ENCODE measurements at regions not wholly inside any gene's neighbourhood (a gene's known extent, or its start where the extent isn't known, plus 50 kb on each side); places are given as distances from the start of the nearest gene placed in this dataset.

GRCh38 chr16:86074651-86075487 is 175.9 kb downstream of the IRF8 start:
- intact Hi-C loops (cut with DNase I) = loop anchor here (5.0 kb wide), 1 partner anchor 227 kb away; no protein-coding TSS in a partner anchor
- Histone ChIP-seq H3K4me1 (peaks cover 0 to 31% (median 16%) of the 10 kb centered on the region in 4 donors), H3K4me3 (no peak overlapping the region), H3K27me3 (no peaks in the 10 kb centered on the region), H3K27ac (peak overlapping the region in 1 of 4 donors; percentile 9), H3K36me3 (no peaks in the 10 kb centered on the region), H3K9me3 (no peaks in the 10 kb centered on the region)
- TF ChIP-seq POLR2A (IDR thresholded peaks at IDR 0.05) (no peak), POLR2AphosphoS5 (IDR thresholded peaks at IDR 0.05) (no peak), EP300 (IDR thresholded peaks at IDR 0.05) (no peak)
- TF ChIP-seq, protein P1, sequence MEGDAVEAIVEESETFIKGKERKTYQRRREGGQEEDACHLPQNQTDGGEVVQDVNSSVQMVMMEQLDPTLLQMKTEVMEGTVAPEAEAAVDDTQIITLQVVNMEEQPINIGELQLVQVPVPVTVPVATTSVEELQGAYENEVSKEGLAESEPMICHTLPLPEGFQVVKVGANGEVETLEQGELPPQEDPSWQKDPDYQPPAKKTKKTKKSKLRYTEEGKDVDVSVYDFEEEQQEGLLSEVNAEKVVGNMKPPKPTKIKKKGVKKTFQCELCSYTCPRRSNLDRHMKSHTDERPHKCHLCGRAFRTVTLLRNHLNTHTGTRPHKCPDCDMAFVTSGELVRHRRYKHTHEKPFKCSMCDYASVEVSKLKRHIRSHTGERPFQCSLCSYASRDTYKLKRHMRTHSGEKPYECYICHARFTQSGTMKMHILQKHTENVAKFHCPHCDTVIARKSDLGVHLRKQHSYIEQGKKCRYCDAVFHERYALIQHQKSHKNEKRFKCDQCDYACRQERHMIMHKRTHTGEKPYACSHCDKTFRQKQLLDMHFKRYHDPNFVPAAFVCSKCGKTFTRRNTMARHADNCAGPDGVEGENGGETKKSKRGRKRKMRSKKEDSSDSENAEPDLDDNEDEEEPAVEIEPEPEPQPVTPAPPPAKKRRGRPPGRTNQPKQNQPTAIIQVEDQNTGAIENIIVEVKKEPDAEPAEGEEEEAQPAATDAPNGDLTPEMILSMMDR (IDR thresholded peaks at IDR 0.05) = no peak
- WGBS, 2 donors = 57 to 62% methylated on average over 20 of the region's 20 CpGs
- DNase-seq = peak; percentile 60

DNA sequence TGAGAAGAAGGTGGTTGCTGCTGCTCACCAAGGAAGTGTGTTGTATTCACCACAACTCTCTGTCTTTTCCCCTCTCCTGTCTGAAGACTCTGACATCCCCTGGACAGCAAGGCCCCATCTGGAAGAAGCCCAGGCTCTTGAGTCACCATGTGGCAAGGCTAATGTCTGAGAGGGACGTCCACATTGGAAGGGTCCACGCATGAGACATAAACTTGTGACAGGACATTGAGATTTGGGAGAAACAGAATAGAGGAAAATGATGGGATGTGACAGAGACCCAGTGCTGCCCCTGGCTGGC is 176.5 kb downstream of the IRF8 start:
- H3K27ac ChIP-seq = no peak overlapping the region
- H3K27me3 ChIP-seq = no peaks in the 10 kb centered on the region
- no peaks in the 10 kb centered on the region for H3K9me3 ChIP-seq
- intact Hi-C loops (cut with DNase I) = loop anchor here (5.0 kb wide), 1 partner anchor 227 kb away; no protein-coding TSS in a partner anchor
- WGBS, 2 donors = 59 to 84% methylated on average over 2 of the region's 2 CpGs
- DNase-seq = peak; percentile 40
- no peak for TF ChIP-seq POLR2A (IDR thresholded peaks at IDR 0.05)
- TF ChIP-seq POLR2AphosphoS5 (IDR thresholded peaks at IDR 0.05) = no peak
- TF ChIP-seq, protein P1 (IDR thresholded peaks at IDR 0.05) = no peak
- H3K36me3 ChIP-seq = no peaks in the 10 kb centered on the region
- peaks cover 0 to 31% (median 16%) of the 10 kb centered on the region in 4 donors for H3K4me1 ChIP-seq
- no peak overlapping the region for H3K4me3 ChIP-seq

- intact Hi-C loops (cut with DNase I) = loop anchor here (5.0 kb wide), 1 partner anchor 226 kb away; no protein-coding TSS in a partner anchor
- H3K4me1 ChIP-seq = peaks cover 0 to 31% (median 16%) of the 10 kb centered on the region in 4 donors
- H3K9me3 ChIP-seq = no peaks in the 10 kb centered on the region
- H3K27me3 ChIP-seq = no peaks in the 10 kb centered on the region
- TF ChIP-seq POLR2AphosphoS5 (IDR thresholded peaks at IDR 0.05) = no peak
- TF ChIP-seq EP300 (IDR thresholded peaks at IDR 0.05) = no peak
- TF ChIP-seq, protein P1 (IDR thresholded peaks at IDR 0.05) = no peak
- no peak for TF ChIP-seq POLR2A (IDR thresholded peaks at IDR 0.05)
- no peak overlapping the region for H3K27ac ChIP-seq
- H3K4me3 ChIP-seq = no peak overlapping the region
- no peaks in the 10 kb centered on the region for H3K36me3 ChIP-seq
- DNase-seq = peak; percentile 64
- 81 to 89% methylated on average over 9 of the region's 9 CpGs for WGBS, 2 donors
These were observed 177.0 kb downstream of the IRF8 start for GRCh38 chr16:86075839-86076440.

- no peaks in the 10 kb centered on the region for H3K36me3 ChIP-seq
- intact Hi-C loops (cut with DNase I) = loop anchor here (5.0 kb wide), 1 partner anchor 226 kb away; no protein-coding TSS in a partner anchor
- H3K4me3 ChIP-seq = no peak overlapping the region
- TF ChIP-seq POLR2A (IDR thresholded peaks at IDR 0.05) (no peak), EP300 (IDR thresholded peaks at IDR 0.05) (no peak), POLR2AphosphoS5 (IDR thresholded peaks at IDR 0.05) (no peak)
- TF ChIP-seq, protein P1 (IDR thresholded peaks at IDR 0.05) = no peak
- no peaks in the 10 kb centered on the region for H3K27me3 ChIP-seq
- H3K27ac ChIP-seq = no peak overlapping the region
- WGBS, 2 donors = 87 to 92% methylated on average over 5 of the region's 5 CpGs
- peaks cover 0 to 31% (median 16%) of the 10 kb centered on the region in 4 donors for H3K4me1 ChIP-seq
- H3K9me3 ChIP-seq = no peaks in the 10 kb centered on the region
- DNase-seq = peak; percentile 30
These were observed 177.6 kb downstream of the IRF8 start for GRCh38 chr16:86076606-86077005.

All from sigmoid colon (tissue), 6 donors.